Smooth muscle cell (in vitro differentiated cells): ENCODE measurements at regions not wholly inside any gene's neighbourhood (a gene's known extent, or its start where the extent isn't known, plus 50 kb on each side); places are given as distances from the start of the nearest gene placed in this dataset.

Source experiments
- DNase-seq: peaks from one replicate; lab custom pipeline; 2025; ENCODE audit not compliant: unreplicated experiment; lab: John Stamatoyannopoulos, UW
- H2AFZ ChIP-seq: fragments of 200-600 bp; sonication (generic); 2 replicates; pipeline ENCODE4 v1.6.0; 2016; ENCODE audit warnings: antibody characterized with exemption, low read depth, mild to moderate bottlenecking
- H3F3A ChIP-seq: fragments of 200-600 bp; sonication (generic); 2 replicates; pipeline ENCODE4 v1.6.0; 2017; ENCODE audit warnings: antibody characterized with exemption, low read depth
- H3K27ac ChIP-seq: fragments of 200-600 bp; sonication (generic); 2 replicates; pipeline ENCODE4 v1.5.1; 2016; ENCODE audit warnings: low read depth, mild to moderate bottlenecking
- H3K27me3 ChIP-seq: fragments of 200-600 bp; sonication (generic); 2 replicates; pipeline ENCODE4 v1.6.1; 2016; ENCODE audit warnings: low read depth, mild to moderate bottlenecking
- H3K36me3 ChIP-seq: fragments of 200-600 bp; sonication (generic); 2 replicates; pipeline ENCODE4 v1.5.1; 2016; ENCODE audit warnings: low read depth
- H3K4me1 ChIP-seq: fragments of 200-600 bp; sonication (generic); 2 replicates; pipeline ENCODE4 v1.5.1; 2016; ENCODE audit warnings: low read depth
- H3K4me2 ChIP-seq: fragments of 200-600 bp; sonication (generic); 2 replicates; pipeline ENCODE4 v1.6.0; 2016; ENCODE audit warnings: mild to moderate bottlenecking
- H3K4me3 ChIP-seq: fragments of 200-600 bp; sonication (generic); 2 replicates; pipeline ENCODE4 v1.5.1; 2016; ENCODE audit warnings: mild to moderate bottlenecking
- H3K79me2 ChIP-seq: fragments of 200-600 bp; sonication (generic); 2 replicates; pipeline ENCODE4 v1.6.0; 2016; ENCODE audit warnings: low read depth, mild to moderate bottlenecking
- H3K9ac ChIP-seq: fragments of 200-600 bp; sonication (generic); 2 replicates; pipeline ENCODE4 v1.6.0; 2016; ENCODE audit warnings: low read depth
- H3K9me3 ChIP-seq: fragments of 200-600 bp; sonication (generic); replicated peaks from 2 replicates; pipeline ENCODE4 v1.5.1; 2016; ENCODE audit warnings: low read depth
- H4K20me1 ChIP-seq: fragments of 200-600 bp; sonication (generic); 2 replicates; pipeline ENCODE4 v1.6.0; 2016; ENCODE audit warnings: low read depth
- WGBS: methylation state at CpG from one replicate; pipeline ENCODE4 v1.1.7; 2016; ENCODE audit warnings: low lambda C conversion rate; 5-methylcytosine and 5-hydroxymethylcytosine counted together
- TF ChIP-seq, protein P1 (sequence below): fragments of 200-600 bp; sonication (generic); IDR thresholded peaks from 2 replicates; pipeline ENCODE4 v1.5.1; 2017; ENCODE audit warnings: borderline replicate concordance, mild to moderate bottlenecking, antibody characterized with exemption; ENCODE audit not compliant: insufficient read depth, poor library complexity, severe bottlenecking

DNA sequence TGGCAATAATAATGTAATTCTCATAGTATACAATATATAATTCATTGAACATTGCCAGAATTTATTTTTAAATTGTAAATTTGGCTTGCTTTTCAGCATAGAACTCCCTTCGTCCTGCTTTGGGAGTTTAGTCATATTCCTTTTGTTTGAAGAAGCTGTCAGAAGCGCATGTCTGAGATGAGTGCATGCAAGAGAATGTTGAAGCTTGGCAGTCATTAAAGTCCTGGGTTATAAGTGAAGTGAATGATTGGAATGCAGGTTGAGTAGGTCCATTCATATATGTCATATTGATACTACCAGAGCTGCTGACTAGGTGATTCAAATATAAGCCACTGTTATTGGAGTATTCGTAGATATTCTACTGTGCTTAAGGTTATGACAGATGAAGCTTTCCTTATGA, 243.6 kb upstream of the MDFIC2 start:
- H3K27ac ChIP-seq: no peak overlapping the region
- TF ChIP-seq, protein P1, sequence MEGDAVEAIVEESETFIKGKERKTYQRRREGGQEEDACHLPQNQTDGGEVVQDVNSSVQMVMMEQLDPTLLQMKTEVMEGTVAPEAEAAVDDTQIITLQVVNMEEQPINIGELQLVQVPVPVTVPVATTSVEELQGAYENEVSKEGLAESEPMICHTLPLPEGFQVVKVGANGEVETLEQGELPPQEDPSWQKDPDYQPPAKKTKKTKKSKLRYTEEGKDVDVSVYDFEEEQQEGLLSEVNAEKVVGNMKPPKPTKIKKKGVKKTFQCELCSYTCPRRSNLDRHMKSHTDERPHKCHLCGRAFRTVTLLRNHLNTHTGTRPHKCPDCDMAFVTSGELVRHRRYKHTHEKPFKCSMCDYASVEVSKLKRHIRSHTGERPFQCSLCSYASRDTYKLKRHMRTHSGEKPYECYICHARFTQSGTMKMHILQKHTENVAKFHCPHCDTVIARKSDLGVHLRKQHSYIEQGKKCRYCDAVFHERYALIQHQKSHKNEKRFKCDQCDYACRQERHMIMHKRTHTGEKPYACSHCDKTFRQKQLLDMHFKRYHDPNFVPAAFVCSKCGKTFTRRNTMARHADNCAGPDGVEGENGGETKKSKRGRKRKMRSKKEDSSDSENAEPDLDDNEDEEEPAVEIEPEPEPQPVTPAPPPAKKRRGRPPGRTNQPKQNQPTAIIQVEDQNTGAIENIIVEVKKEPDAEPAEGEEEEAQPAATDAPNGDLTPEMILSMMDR: no peak
- DNase-seq: no peak
- H4K20me1 ChIP-seq: no peaks in the 10 kb centered on the region
- no peak overlapping the region for H3K4me3 ChIP-seq
- H3K4me1 ChIP-seq: no peaks in the 10 kb centered on the region
- WGBS: 85% methylated on average over 3 of the region's 3 CpGs
- no peaks in the 10 kb centered on the region for H3K79me2 ChIP-seq
- no peaks in the 10 kb centered on the region for H3K36me3 ChIP-seq
- H3K4me2 ChIP-seq: no peak overlapping the region
- no peaks in the 10 kb centered on the region for H3K9me3 ChIP-seq
- H3K27me3 ChIP-seq: no peaks in the 10 kb centered on the region
- no peak overlapping the region for H2AFZ ChIP-seq
- H3K9ac ChIP-seq: no peak overlapping the region
- H3F3A ChIP-seq: no peaks in the 10 kb centered on the region

DNA sequence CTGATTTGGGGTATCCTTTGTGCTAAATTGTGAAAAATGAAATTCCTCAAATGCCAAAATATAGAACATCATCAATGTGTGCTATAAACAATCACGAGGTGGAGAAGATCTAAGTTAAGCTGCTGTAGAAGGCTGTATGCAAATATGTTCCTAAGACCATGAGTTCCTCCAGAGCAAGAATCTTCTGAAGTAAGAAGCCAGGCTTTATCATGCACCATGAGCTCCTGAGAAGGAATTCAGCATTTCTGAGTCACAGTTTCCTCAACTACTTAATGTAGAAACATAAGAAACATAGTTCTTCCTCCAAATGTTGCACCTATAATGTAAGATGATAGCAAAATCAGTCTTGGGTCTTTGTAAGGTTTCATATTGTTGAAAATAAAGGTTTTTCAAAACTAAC, 241.7 kb upstream of the MDFIC2 start:
- H3K4me2 ChIP-seq: no peak overlapping the region
- 41% methylated on average over 1 of the region's 1 CpG for WGBS

DNA sequence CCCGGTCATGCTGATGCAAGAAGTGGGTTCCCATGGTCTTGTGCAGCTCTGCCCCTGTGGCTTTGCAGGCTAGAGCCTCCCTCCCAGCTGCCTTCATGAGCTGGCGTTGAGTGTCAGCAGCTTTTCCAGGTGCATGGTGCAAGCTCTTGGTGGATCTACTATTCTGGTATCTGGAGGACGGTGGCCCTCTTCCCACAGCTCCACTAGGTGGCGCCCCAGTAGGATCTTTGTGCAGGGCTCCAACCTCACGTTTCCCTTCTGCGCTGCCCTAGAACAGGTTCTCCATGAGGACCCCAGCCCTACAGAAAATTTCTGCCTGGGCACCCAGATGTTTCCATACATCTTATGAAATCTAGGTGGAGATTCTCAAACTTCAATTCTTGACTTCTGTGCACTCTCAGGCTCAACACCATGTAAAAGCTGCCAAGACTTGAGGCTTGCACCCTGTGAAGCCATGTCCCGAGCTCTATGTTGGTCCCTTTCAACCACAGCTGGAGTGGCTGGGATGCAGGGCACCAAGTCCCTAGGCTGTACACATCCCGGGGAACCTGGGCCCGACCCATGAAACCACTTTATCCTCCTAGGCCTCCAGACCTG, 238.4 kb upstream of the MDFIC2 start:
- peak; percentile 20 for DNase-seq
- 67% methylated on average over 9 of the region's 9 CpGs for WGBS
- TF ChIP-seq, protein P1: peak; percentile 76
- Histone ChIP-seq H3K9me3 (no peaks in the 10 kb centered on the region), H3K27me3 (no peaks in the 10 kb centered on the region), H2AFZ (no peak overlapping the region), H3K79me2 (no peaks in the 10 kb centered on the region), H3K4me3 (no peak overlapping the region), H3K4me1 (no peaks in the 10 kb centered on the region), H4K20me1 (no peaks in the 10 kb centered on the region), H3F3A (no peaks in the 10 kb centered on the region), H3K27ac (no peak overlapping the region), H3K9ac (no peak overlapping the region), H3K36me3 (no peaks in the 10 kb centered on the region), H3K4me2 (no peak overlapping the region)

More for the DNA sequence above, 241.7 kb upstream of the MDFIC2 start:
- Histone ChIP-seq H3K27me3 (no peaks in the 10 kb centered on the region), H3K36me3 (no peaks in the 10 kb centered on the region), H3K27ac (no peak overlapping the region), H2AFZ (no peak overlapping the region), H3K9me3 (no peaks in the 10 kb centered on the region), H3K4me1 (no peaks in the 10 kb centered on the region), H3K4me3 (no peak overlapping the region), H3K9ac (no peak overlapping the region), H3F3A (no peaks in the 10 kb centered on the region), H4K20me1 (no peaks in the 10 kb centered on the region), H3K79me2 (no peaks in the 10 kb centered on the region)
- DNase-seq: no peak
- TF ChIP-seq, protein P1: no peak

- Histone ChIP-seq H3K9me3 (no peaks in the 10 kb centered on the region), H3F3A (no peaks in the 10 kb centered on the region), H3K4me1 (no peaks in the 10 kb centered on the region), H3K4me3 (no peak overlapping the region), H3K9ac (no peak overlapping the region), H4K20me1 (no peaks in the 10 kb centered on the region), H3K4me2 (no peak overlapping the region), H3K79me2 (no peaks in the 10 kb centered on the region), H3K27ac (no peak overlapping the region), H2AFZ (no peak overlapping the region), H3K36me3 (no peaks in the 10 kb centered on the region), H3K27me3 (no peaks in the 10 kb centered on the region)
- TF ChIP-seq, protein P1: no peak
- 81% methylated on average over 4 of the region's 4 CpGs for WGBS
- no peak for DNase-seq
Measured at GRCh38 chr3:70546679-70547078, 234.2 kb upstream of the MDFIC2 start.
